ENCODE measurements at regions not wholly inside any gene's neighbourhood (a gene's known extent, or its start where the extent isn't known, plus 50 kb on each side); places are given as distances from the start of the nearest gene placed in this dataset.
A peak's percentile ranks its signal among the peaks of the same experiment; 100 is the strongest.

- peak; percentile 56 for DNase-seq
Observed at GRCh38 chr9:95822583-95823431, 52.7 kb upstream of the ERCC6L2 start.

GRCh38 chr9:95822015-95822414 lies 53.5 kb upstream of the ERCC6L2 start:
- no peak for DNase-seq

GRCh38 chr9:95820074-95820473 lies 55.4 kb upstream of the ERCC6L2 start:
- DNase-seq = no peak

- DNase-seq = no peak
Observed at GRCh38 chr9:95819636-95820035, 55.9 kb upstream of the ERCC6L2 start.

GRCh38 chr9:95817205-95817604 lies 58.3 kb upstream of the ERCC6L2 start:
- no peak for DNase-seq

GRCh38 chr9:95816716-95817115 lies 58.8 kb upstream of the ERCC6L2 start:
- no peak for DNase-seq

- DNase-seq = no peak
Observed at GRCh38 chr9:95815961-95816360, 59.5 kb upstream of the ERCC6L2 start.

- DNase-seq = no peak
Observed at GRCh38 chr9:95815133-95815532, 60.4 kb upstream of the ERCC6L2 start.

GRCh38 chr9:95813923-95814322 lies 61.6 kb upstream of the ERCC6L2 start:
- no peak for DNase-seq

GRCh38 chr9:95810814-95811213 lies 64.7 kb upstream of the ERCC6L2 start:
- DNase-seq = no peak

- no peak for DNase-seq
Observed at GRCh38 chr9:95810133-95810532, 65.4 kb upstream of the ERCC6L2 start.

- DNase-seq = no peak
Observed at GRCh38 chr9:95809686-95810085, 65.8 kb upstream of the ERCC6L2 start.

- no peak for DNase-seq
Observed at GRCh38 chr9:95808011-95808410, 67.5 kb upstream of the ERCC6L2 start.

- DNase-seq = no peak
Observed at GRCh38 chr9:95807326-95807947, 68.1 kb upstream of the ERCC6L2 start.

- no peak for DNase-seq
Observed at GRCh38 chr9:95803197-95803596, 72.3 kb upstream of the ERCC6L2 start.

GRCh38 chr9:95801797-95802196 lies 73.7 kb upstream of the ERCC6L2 start:
- no peak for DNase-seq

- DNase-seq = no peak
Observed at GRCh38 chr9:95796029-95796428, 79.5 kb upstream of the ERCC6L2 start.

GRCh38 chr9:95793924-95794828 lies 81.3 kb upstream of the ERCC6L2 start:
- no peak for DNase-seq

GRCh38 chr9:95791695-95792094 lies 83.8 kb upstream of the ERCC6L2 start:
- no peak for DNase-seq

- no peak for DNase-seq
Observed at GRCh38 chr9:95791286-95791685, 84.2 kb upstream of the ERCC6L2 start.

- no peak for DNase-seq
Observed at GRCh38 chr9:95788521-95788991, 86.9 kb upstream of the ERCC6L2 start.

GRCh38 chr9:95788021-95788420 lies 87.5 kb upstream of the ERCC6L2 start:
- DNase-seq = no peak

GRCh38 chr9:95785209-95785608 lies 90.3 kb upstream of the ERCC6L2 start:
- no peak for DNase-seq

Data from activated CD8-positive, alpha-beta memory T cell treated with anti-CD3 and anti-CD28 coated beads, Interleukin-2, amount 50 U/mL, for 48 hours (primary cell).